ENCODE measurements at regions not wholly inside any gene's neighbourhood (a gene's known extent, or its start where the extent isn't known, plus 50 kb on each side); places are given as distances from the start of the nearest gene placed in this dataset.

GRCh38 chr12:25843976-25844375 is 114.5 kb upstream of the RASSF8 start:
- no peak for TF ChIP-seq REST (IDR thresholded peaks at IDR 0.05; ENCODE audit: low read depth)
- TF ChIP-seq TCF12 (IDR thresholded peaks at IDR 0.05; ENCODE audit: low read depth), result no peak
- no peak for TF ChIP-seq EP300 (IDR thresholded peaks at IDR 0.05; ENCODE audit: borderline replicate concordance)
- TF ChIP-seq RAD21 (IDR thresholded peaks at IDR 0.05; ENCODE audit: low read depth), result no peak
- TF ChIP-seq USF1 (IDR thresholded peaks at IDR 0.05), result no peak
- no peak for TF ChIP-seq TAF1 (IDR thresholded peaks at IDR 0.05; ENCODE audit: low read depth)
- TF ChIP-seq EGR1 (IDR thresholded peaks at IDR 0.05), result no peak
- TF ChIP-seq CREB1 (IDR thresholded peaks at IDR 0.05; ENCODE audit: low read depth), result no peak
- TF ChIP-seq FOXM1 (IDR thresholded peaks at IDR 0.05; ENCODE audit: borderline replicate concordance, low read depth), result no peak
